ENCODE measurements at regions not wholly inside any gene's neighbourhood (a gene's known extent, or its start where the extent isn't known, plus 50 kb on each side); places are given as distances from the start of the nearest gene placed in this dataset.

DNA sequence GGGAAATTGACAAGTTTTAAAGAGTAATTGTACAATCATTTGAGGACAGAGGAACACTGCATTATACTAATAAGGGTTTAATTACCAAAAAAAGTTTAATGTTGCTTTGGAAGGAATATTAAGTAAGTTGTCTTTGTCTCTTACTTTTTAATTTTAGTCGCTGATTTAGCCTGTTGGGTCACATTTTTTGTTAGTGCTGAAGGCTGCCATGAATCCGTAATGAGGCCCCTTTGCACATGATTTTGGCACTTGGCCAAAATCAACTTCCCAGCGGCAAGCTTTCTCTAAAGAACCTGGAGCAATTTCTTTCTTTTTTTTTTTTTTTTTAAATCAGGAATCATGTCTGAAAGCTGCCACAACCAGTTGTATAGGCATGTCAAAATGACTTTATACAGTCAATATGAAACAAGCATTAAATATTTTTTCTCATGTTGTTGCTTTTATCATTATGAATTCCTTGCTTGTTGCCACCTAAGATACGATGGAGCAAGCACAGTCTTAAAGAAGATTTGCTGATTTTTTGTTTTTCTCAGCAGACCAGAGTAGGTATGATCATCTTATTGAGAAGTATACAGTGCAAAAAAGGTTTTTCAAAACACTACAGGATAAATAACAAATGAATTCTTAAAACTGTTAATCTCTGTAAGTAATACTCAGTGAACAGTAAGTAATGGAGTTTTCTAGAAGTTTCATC is 690.4 kb downstream of the USP25 start:
- Histone ChIP-seq H3K27ac (peak overlapping the region; percentile 76), H3K9me3 (replicated peaks) (no peaks in the 10 kb centered on the region), H3K36me3 (no peaks in the 10 kb centered on the region), H3K4me1 (peaks cover 22% of the 10 kb centered on the region), H3K4me3 (peak overlapping the region; percentile 66), H3K27me3 (no peaks in the 10 kb centered on the region)
- peak; percentile 69 to 91 for DNase-seq

GRCh38 chr21:16421007-16421406 is 691.2 kb downstream of the USP25 start:
- Histone ChIP-seq H3K4me3 (peak overlapping the region; percentile 66), H3K27ac (peak overlapping the region; percentile 76; the same call in 1 of the 2 replicates), H3K9me3 (replicated peaks) (no peaks in the 10 kb centered on the region), H3K36me3 (no peaks in the 10 kb centered on the region), H3K27me3 (no peaks in the 10 kb centered on the region), H3K4me1 (peaks cover 22% of the 10 kb centered on the region)
- peak in 1 of 2 experiments; percentile 23 for DNase-seq

DNA sequence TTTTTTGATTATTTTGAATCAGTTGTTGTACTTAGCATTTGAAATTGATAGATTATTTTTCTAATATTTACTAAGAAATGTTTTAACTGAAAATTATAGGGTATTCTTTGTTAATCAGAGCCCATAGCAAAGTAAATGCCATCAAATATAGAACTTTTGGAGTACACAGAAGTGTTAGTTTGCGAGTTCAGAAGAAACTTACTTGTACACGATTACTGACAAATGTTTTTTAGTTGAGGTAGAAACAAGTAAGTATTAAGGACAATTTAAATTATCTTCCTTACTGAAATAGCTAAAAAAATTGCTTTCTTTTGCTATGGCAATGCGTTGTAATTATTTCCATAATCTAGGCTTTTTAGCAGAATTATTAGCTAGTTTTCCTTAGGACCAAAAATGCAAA is 692.2 kb downstream of the USP25 start:
- no peak overlapping the region for H3K27ac ChIP-seq

DNA sequence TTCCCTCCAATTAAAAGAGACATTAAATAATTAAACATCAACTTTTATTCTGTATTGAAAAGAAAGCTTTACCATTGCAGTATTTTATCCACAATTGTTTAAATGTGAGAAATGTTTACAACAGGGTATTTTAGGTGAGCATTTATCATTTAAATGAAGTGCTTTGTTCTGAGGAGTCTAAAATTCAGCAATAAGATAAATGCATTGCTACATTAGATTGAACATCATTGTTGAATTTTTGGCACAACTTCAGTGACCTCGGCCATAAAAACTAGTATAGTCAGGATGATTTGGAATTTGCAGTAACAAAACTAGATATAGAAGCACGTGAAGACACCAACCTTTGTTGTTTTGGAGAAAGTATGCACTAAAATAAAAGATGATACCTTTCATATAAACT is 692.9 kb downstream of the USP25 start:
- peak in 1 of 2 experiments; percentile 29 for DNase-seq
- H3K4me3 ChIP-seq: no peak overlapping the region
- no peak overlapping the region for H3K27ac ChIP-seq
- peaks cover 36% of the 10 kb centered on the region for H3K4me1 ChIP-seq
- H3K9me3 ChIP-seq (replicated peaks): no peaks in the 10 kb centered on the region
- no peaks in the 10 kb centered on the region for H3K27me3 ChIP-seq
- H3K36me3 ChIP-seq: no peaks in the 10 kb centered on the region

More for the DNA sequence above, 692.2 kb downstream of the USP25 start:
- Histone ChIP-seq H3K36me3 (no peaks in the 10 kb centered on the region), H3K4me1 (peaks cover 29% of the 10 kb centered on the region), H3K27me3 (no peaks in the 10 kb centered on the region), H3K9me3 (replicated peaks) (no peaks in the 10 kb centered on the region), H3K4me3 (no peak overlapping the region)
- no peak for DNase-seq

- Histone ChIP-seq H3K4me3 (no peak overlapping the region), H3K27ac (no peak overlapping the region)
These were observed 694.1 kb downstream of the USP25 start for GRCh38 chr21:16423921-16424320.

DNA sequence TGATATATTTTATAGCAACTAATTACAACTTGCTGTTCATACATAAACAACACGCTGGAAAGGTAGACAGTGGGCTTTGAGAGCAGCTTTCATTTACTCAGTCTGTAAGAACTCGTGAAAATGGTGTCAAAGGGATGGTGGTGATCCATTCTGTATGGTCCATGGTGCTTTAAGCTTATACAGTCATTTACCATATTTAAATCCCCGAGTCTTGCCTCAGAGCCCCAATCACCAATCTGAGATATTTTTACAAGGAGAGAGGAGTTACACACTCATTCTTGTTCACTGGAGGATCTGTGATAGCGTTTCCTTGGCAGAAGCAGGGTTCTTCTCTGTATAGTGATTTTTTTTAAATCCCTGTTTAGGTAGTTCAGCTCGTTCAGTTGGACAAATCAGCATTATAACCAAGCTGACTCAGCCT is 694.6 kb downstream of the USP25 start:
- H3K4me1 ChIP-seq: peaks cover 32% of the 10 kb centered on the region
- H3K4me3 ChIP-seq: no peak overlapping the region
- no peaks in the 10 kb centered on the region for H3K9me3 ChIP-seq (replicated peaks)
- no peaks in the 10 kb centered on the region for H3K36me3 ChIP-seq
- no peaks in the 10 kb centered on the region for H3K27me3 ChIP-seq
- H3K27ac ChIP-seq: no peak overlapping the region
- DNase-seq: peak in 1 of 2 experiments; percentile 20

More at GRCh38 chr21:16423921-16424320, 694.1 kb downstream of the USP25 start:
- no peaks in the 10 kb centered on the region for H3K27me3 ChIP-seq
- peaks cover 33% of the 10 kb centered on the region for H3K4me1 ChIP-seq
- DNase-seq: no peak
- no peaks in the 10 kb centered on the region for H3K9me3 ChIP-seq (replicated peaks)
- H3K36me3 ChIP-seq: no peaks in the 10 kb centered on the region

DNA sequence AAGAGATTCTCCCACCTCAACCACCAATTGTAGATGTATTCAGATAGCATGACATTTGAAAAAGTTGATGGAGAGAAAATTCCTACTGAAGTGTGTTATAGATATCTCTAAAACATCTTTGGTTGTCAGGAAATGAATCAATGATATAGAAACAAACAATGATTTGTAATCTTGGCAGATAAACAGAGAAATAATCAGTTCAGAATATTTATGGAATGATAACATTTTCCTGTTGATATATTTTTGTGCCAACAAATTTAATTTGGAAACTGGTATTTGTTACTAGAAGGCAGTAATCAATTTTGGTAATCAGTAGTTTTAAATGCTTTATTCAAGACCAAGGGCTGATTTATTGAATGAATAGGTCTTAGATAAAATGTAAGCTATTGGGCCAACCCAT is 695.6 kb downstream of the USP25 start:
- no peak for DNase-seq
- peaks cover 32% of the 10 kb centered on the region for H3K4me1 ChIP-seq
- no peaks in the 10 kb centered on the region for H3K9me3 ChIP-seq (replicated peaks)
- no peak overlapping the region for H3K27ac ChIP-seq
- H3K36me3 ChIP-seq: no peaks in the 10 kb centered on the region
- H3K27me3 ChIP-seq: no peaks in the 10 kb centered on the region
- H3K4me3 ChIP-seq: no peak overlapping the region

GRCh38 chr21:16426936-16427335 is 697.2 kb downstream of the USP25 start:
- Histone ChIP-seq H3K27ac (peak overlapping the region; percentile 1; the same call in 1 of the 2 replicates), H3K4me3 (no peak overlapping the region)

GRCh38 chr21:16427587-16428087 is 697.9 kb downstream of the USP25 start:
- H3K27ac ChIP-seq: no peak overlapping the region

More at GRCh38 chr21:16426936-16427335, 697.2 kb downstream of the USP25 start:
- H3K27me3 ChIP-seq: no peaks in the 10 kb centered on the region
- 0 out of 2 replicates have a peak, but pooled peaks cover 2% of the 10 kb centered on the region for H3K9me3 ChIP-seq (replicated peaks)
- DNase-seq: peak in 1 of 2 experiments; percentile 35
- no peaks in the 10 kb centered on the region for H3K36me3 ChIP-seq
- peaks cover 30% of the 10 kb centered on the region for H3K4me1 ChIP-seq

DNA sequence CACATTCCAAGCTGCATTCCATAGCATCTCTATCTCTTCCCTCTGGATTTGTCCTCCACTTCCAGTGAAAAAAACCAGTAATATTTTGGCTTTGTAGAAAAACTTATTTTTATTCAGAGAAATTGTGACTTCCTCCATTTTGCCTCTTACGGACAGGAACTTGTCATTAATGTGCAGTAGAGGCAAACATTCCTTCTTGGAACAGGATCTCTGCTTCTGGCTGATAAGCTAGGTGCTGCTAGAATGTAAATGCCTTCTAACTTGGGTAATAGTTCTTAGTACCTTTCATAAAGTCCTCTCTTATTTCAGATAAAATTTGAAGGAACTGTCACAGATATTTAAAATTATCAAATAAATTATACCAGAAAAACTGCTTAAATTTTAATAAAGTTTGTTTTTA is 707.8 kb downstream of the USP25 start:
- Histone ChIP-seq H3K27ac (no peak overlapping the region), H3K9me3 (replicated peaks) (no peaks in the 10 kb centered on the region)

More at GRCh38 chr21:16427587-16428087, 697.9 kb downstream of the USP25 start:
- Histone ChIP-seq H3K4me1 (peaks cover 25% of the 10 kb centered on the region), H3K4me3 (no peak overlapping the region), H3K9me3 (replicated peaks) (0 out of 2 replicates have a peak, but pooled peaks cover 2% of the 10 kb centered on the region), H3K36me3 (no peaks in the 10 kb centered on the region), H3K27me3 (no peaks in the 10 kb centered on the region)
- DNase-seq: peak in 1 of 2 experiments; percentile 62

GRCh38 chr21:16438761-16439160 is 709.0 kb downstream of the USP25 start:
- Histone ChIP-seq H3K4me3 (no peak overlapping the region), H3K27ac (no peak overlapping the region), H3K9me3 (replicated peaks) (0 out of 2 replicates have a peak, but pooled peaks cover under 1% of the 10 kb centered on the region), H3K36me3 (no peaks in the 10 kb centered on the region; the same call in none of the 2 replicates), H3K27me3 (no peaks in the 10 kb centered on the region), H3K4me1 (no peaks in the 10 kb centered on the region)
- DNase-seq: no peak

More for the DNA sequence above, 707.8 kb downstream of the USP25 start:
- peaks cover 4% of the 10 kb centered on the region for H3K36me3 ChIP-seq
- no peaks in the 10 kb centered on the region for H3K4me1 ChIP-seq
- H3K27me3 ChIP-seq: no peaks in the 10 kb centered on the region
- DNase-seq: no peak
- H3K4me3 ChIP-seq: no peak overlapping the region

DNA sequence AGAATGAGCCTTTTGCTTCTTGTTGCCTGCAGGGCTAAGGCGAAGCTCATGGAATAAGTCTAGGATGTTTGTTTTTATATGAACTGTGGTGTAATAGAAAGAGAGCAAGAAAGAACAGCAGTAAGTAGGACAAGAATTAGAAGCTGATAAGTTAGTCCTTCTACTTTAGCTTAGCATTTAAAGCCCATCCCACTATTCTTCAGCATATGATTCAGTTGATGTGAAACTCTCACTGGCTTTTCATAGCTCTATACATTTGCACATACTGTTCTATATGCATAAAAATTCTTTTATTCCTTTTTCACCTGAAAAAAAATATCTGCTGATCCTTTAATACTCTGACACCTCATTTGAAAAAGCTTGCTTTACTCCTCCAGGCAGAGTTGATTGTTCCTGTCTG is 712.0 kb downstream of the USP25 start:
- DNase-seq: no peak

GRCh38 chr21:16454399-16454798 is 724.6 kb downstream of the USP25 start:
- Histone ChIP-seq H3K27ac (no peak overlapping the region), H3K4me1 (peaks cover 10% of the 10 kb centered on the region), H3K36me3 (peaks cover under 1% of the 10 kb centered on the region; the same call in 1 of the 2 replicates), H3K27me3 (no peaks in the 10 kb centered on the region), H3K4me3 (no peak overlapping the region), H3K9me3 (replicated peaks) (no peaks in the 10 kb centered on the region)
- peak in 1 of 2 experiments; percentile 17 for DNase-seq

More for the DNA sequence above, 712.0 kb downstream of the USP25 start:
- Histone ChIP-seq H3K36me3 (no peaks in the 10 kb centered on the region; the same call in 1 of the 2 replicates), H3K4me1 (no peaks in the 10 kb centered on the region), H3K9me3 (replicated peaks) (0 out of 2 replicates have a peak, but pooled peaks cover 4% of the 10 kb centered on the region), H3K27me3 (no peaks in the 10 kb centered on the region), H3K27ac (no peak overlapping the region), H3K4me3 (no peak overlapping the region)

DNA sequence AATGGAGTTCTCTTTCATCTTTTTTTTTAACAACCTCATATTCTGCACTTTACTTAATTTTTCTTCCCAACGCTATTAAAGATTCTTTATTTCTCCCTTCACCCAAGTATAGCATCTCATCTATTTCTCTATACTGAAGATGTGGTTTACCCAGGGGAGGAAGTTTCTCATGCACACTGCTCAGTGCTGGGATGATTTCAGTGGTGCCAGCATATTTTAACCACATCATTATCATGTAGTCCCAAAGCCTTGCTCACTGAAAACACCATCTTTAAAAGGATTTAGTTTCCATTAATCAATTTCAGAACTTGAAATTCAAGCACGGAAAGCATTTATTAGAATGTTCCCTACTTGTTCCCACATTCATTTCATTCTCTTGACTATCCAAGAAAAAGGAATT is 725.7 kb downstream of the USP25 start:
- Histone ChIP-seq H3K4me3 (peak overlapping the region; percentile 43), H3K4me1 (peaks cover 10% of the 10 kb centered on the region), H3K9me3 (replicated peaks) (no peaks in the 10 kb centered on the region), H3K36me3 (peaks cover 3% of the 10 kb centered on the region; the same call in 1 of the 2 replicates), H3K27ac (peak overlapping the region; percentile 73), H3K27me3 (no peaks in the 10 kb centered on the region)
- peak in 1 of 2 experiments; percentile 44 for DNase-seq

DNA sequence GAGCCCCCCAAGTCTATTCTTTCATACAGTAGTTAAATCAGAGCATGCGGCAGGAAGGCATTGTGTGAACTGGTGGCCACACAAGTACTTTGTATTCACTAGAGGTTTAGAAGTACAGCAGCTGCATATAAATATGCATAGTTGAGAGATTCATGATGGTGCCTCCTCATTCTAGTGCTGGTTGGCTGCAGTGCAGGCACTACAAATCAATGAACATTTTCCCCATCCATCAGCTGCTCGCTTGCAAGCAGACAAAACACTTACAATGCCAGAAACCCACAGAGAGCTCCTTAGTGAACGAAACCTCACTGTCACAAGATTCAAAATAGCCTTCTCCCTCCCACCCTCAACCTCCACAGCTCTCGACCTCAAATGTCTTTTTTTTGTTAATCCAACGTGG is 726.2 kb downstream of the USP25 start:
- H3K27ac ChIP-seq: peak overlapping the region; percentile 73
- H3K9me3 ChIP-seq (replicated peaks): peaks cover under 1% of the 10 kb centered on the region; the same call in 1 of the 2 replicates
- DNase-seq: peak; percentile 58 to 73
- H3K4me3 ChIP-seq: peak overlapping the region; percentile 43
- H3K4me1 ChIP-seq: peaks cover 10% of the 10 kb centered on the region
- H3K27me3 ChIP-seq: no peaks in the 10 kb centered on the region
- peaks cover 3% of the 10 kb centered on the region; the same call in 1 of the 2 replicates for H3K36me3 ChIP-seq
